H4 (cell line): ENCODE measurements at regions not wholly inside any gene's neighbourhood (a gene's known extent, or its start where the extent isn't known, plus 50 kb on each side); places are given as distances from the start of the nearest gene placed in this dataset.
"Not testable (repeated sequence)": the region's sequence is repeated elsewhere in the genome, so short reads cannot be mapped to it uniquely, and the experiment has no call there.

ENCODE experiments used
- DNase-seq: peaks from one replicate; pipeline ENCODE4 v3.0.0-alpha.2; 2015; ENCODE audit warnings: low spot score

DNA sequence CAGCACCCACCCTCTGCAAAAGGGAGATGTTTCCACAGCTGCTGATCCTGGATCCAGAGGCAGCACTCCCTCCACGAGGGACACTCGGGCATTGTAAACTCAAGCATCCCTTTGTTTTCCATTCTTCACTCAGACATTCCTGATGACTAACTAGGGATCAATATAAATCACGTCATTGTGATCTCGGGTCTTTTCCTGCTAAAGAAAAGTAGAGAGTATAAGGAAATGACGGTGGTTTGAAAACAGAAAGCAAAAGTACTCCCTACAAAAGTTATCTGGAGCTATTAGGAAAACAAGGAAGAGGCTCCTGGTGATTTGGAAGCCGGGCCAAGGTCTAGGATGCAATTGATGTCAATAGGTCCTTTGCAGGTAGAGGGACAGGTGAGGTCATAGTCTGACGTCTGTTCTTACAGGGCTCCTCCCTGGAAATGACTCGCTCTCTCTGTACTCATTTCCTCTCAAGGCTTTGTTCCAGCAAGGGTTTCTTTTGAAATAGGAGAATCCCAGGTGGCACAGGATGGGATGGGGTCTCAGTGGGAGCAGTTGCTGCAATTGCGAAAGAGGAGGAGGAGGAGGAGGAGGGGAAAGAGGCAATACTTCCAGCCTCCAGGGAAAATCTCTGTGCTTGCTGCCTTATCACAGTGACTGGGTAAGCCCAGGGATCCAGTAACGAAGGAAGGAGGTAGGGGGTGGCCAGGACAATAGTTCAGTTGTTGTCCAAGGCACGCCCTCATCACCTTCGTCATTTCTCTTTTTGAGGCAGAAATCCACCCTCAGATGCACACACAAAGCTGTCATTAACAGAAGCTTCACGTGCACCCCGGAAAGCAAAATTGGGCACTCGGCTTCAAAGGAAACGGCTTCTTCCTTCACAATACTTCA is 222.8 kb downstream of the LY86 start:
- DNase-seq, result peak; percentile 58

GRCh38 chr6:6812427-6812826 is 223.9 kb downstream of the LY86 start:
- no peak for DNase-seq

DNA sequence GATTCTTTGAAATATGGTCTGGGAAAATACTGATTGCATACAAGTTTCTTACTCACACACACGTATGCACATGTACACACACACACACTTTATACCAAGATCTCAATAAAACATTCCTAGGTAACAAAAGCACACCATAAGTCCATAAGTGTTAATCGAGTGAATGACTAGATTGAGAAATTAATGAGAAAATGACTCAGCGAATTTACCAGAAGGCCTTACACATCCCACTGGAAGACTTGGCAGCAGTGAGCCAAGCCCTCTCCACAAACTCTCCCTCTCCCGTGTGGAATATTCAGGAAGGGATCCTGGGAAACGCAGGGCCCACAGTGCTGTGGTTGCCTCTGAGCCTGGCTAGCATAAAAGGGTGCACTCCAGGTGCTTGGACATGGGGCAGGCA is 227.2 kb downstream of the LY86 start:
- no peak for DNase-seq

GRCh38 chr6:6816716-6817115 is 228.2 kb downstream of the LY86 start:
- no peak for DNase-seq

DNA sequence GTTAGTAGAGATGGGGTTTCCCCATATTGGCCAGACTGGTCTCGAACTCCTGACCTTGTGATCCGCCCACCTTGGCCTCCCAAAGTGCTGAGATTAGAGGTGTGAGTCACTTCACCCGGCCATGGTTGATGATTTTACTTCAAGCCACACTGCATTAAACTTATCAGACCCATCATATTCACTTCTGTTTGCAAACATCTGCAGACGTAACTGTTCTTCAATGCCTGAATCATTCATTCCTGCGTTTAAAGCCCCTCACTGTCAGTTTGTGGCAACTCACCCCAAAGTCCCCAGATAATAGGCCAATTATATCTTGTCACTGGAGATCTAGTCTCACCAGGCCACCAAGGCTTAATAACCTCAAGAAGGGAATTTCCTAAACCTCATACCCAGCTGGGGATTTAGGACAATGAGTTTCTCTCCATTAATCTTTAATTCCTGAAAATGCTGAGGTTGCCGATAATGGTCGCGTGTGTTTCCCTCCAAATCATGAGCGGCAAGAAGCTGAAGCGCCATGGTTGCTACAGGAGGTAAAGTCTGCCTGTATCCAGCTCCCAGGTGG is 229.6 kb downstream of the LY86 start:
- no peak for DNase-seq

GRCh38 chr6:6820641-6821238 is 232.2 kb downstream of the LY86 start:
- no peak for DNase-seq

GRCh38 chr6:6821639-6822261 is 233.2 kb downstream of the LY86 start:
- DNase-seq, result no peak

- no peak for DNase-seq
Measured at GRCh38 chr6:6823030-6823429, 234.5 kb downstream of the LY86 start.

DNA sequence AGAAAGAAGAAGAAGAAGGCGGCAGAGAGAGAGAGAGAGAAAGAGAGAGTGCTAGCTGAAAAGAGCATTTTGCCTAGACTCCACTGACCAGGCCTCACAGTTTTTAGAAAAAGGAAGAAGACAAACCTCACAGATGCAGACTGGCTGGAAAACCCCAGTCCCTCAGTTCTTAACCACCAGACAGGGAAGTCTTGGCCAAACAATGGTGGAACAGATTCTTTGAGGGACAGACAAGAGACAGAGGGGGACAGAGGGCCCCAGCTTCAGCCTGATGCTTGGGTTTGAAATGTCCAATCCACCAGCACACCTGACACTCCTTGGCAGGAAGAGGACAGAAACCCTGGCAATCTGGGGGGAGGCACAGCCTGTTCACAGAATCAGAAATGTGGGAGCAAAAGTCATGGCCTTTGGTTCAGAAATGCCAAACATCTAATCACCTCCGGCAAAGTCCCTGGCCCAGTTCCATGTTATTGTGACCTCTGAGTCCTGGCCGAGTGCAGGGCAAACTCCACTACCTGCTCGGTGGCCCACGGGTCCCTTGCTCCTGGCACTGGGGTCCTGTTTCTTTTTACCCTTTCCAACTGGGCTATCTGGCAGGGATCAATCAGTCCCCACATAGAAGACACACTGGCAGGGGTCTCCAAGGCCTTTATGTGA is 235.2 kb downstream of the LY86 start:
- no peak for DNase-seq

- DNase-seq, result no peak
Measured at GRCh38 chr6:6824381-6824780, 235.9 kb downstream of the LY86 start.

DNA sequence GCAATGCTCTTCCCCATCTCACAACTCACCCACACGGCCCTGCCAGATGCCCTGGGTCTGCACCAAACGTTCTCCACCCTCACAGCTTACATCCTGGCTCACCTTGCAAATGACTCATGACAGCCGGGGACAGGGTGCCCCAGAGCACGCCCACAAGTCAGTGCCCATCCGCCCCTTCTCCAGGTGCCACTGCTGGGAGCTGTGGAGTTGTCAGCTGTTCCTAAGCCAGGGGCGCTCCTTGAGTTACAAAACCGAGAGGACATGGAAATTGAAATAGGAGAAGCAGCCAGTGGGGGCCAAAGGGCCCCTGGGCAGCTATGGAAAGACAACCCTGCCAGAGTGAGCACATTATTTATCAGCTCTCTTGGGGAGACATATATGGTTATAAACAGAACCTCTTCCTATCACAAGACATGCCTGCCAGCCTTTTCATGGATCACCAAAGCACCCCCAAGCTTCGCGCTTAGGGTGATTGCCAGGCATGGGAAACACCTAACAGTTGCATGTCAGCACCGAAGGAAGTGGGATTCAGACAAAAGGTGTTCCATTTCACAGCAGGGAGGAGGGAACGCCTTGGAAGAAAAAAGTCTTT is 236.8 kb downstream of the LY86 start:
- peak; percentile 23 for DNase-seq

DNA sequence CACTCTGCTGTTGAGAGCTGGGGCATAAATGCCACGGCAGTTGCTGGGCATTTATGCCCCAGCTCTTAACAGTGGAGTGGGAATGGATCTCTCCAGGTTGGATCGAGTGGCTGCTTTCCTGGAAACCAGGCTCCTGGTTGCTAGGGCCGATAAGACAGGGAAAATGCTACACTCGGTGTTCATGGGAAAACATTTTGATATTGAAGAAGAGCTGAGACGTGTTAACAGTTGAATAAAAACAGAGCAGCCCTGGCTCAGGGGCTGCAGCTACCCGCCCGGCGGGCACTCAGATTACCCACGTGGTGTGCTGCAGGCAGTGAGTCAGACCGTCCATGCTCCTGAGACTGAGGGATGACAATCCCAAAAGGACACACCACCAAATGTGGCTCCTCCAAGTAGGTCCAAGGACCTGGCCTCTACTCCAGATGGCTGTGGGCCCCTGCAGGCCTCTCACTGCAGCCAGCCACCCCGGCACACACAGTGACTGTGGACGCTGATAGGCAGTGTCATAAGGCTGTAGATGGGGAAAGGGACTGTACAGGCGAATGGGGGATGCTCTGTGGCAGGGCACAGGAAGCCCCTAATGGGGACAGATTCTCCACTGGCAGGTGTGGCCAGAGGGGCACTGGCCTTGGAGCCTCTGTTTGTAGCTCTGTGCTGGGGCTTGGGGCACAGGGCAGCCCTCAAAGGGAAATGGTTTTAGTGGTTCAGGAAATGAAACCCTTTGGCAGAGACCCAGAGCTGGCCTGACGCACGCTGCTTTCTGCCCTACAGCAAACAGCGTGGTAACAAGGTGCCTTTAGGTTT is 237.8 kb downstream of the LY86 start:
- peak; percentile 58 for DNase-seq

DNA sequence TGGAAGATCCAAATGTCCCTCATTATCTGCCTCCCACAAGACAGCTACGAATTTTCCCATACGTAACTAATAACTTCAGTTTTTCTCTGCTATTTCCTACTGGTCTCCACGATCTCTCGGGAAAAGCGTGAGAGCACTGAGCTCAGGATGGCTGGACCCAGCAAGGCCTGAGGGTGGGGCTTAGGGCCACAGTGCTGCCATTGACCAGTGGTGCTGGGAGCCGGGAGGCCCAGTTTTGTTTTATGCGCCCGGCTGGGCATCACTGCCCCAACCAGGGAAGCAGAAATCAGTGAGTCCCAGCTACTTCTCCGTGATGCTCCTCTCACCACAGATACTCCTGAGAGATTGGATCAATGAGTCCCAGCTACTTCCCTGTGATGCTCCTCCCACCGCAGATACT is 238.4 kb downstream of the LY86 start:
- no peak for DNase-seq

GRCh38 chr6:6829872-6830685 is 241.6 kb downstream of the LY86 start:
- no peak for DNase-seq

DNA sequence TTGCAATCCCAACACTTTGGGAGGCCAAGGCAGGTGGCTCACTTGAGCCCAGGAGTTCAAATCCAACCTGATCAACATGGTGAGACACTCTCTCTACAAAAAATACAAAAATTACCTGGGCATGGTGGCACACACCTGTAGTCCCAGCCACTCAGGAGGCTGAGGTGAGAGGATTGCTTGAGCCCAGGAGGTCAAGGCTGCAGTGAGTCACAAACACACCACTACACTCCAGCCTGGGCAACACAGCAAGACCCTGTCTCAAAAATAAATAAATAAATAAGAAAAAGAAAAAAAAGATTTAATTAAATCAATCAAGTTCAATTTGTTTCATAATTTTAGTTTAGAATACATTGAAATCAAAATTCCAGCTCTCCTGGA is 242.2 kb downstream of the LY86 start:
- not testable (repeated sequence) for DNase-seq

- no peak for DNase-seq
Measured at GRCh38 chr6:6832439-6832838, 243.9 kb downstream of the LY86 start.

- peak; percentile 36 for DNase-seq
Measured at GRCh38 chr6:6834356-6835222, 246.1 kb downstream of the LY86 start.

DNA sequence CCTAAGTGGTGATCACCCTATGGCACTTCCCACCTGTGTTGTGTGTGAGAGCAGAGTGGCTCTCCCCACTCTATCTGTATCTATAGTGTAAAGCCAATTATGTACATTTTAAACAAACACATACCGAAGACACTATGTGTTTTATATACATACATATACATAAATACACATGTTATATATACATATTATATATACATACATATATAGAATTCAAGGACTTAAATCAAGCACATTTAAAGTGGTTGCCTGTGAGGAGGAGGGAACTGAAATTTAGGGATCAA is 246.6 kb downstream of the LY86 start:
- DNase-seq, result no peak
